ENCODE measurements at regions not wholly inside any gene's neighbourhood (a gene's known extent, or its start where the extent isn't known, plus 50 kb on each side); places are given as distances from the start of the nearest gene placed in this dataset.

DNA sequence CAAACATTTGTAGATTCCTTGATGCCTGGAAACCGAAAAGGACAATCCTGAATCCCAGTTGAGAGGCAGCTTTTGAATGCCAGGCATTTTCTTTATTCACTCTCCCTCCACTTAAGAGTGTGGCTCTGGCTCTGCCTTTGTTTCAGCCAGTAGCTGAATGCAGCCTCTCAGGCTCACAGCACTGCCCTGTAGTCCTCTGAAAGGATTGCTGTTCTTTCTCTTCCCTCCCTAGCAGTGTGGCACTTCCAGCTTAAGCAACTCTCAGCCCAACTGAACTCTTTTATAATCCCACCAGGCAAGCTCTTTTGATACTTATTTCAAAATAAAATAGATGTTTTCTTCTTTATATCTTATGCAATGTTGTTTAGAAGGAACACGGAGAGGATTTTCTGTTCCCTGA is 415.6 kb downstream of the GJA1 start:
- TF ChIP-seq CTCF (IDR thresholded peaks at IDR 0.05; ENCODE audit: low read depth, low read length, missing input control) (no peak), TAF1 (conservative IDR thresholded peaks at IDR 0.05) (no peak), NR2F2 (IDR thresholded peaks at IDR 0.05) (no peak), RXRA (IDR thresholded peaks at IDR 0.05) (no peak), HNF4A (conservative IDR thresholded peaks at IDR 0.05) (no peak), REST (IDR thresholded peaks at IDR 0.05) (no peak), FOXA1 (IDR thresholded peaks at IDR 0.05) (no peak)
- TF ChIP-seq, protein P1, sequence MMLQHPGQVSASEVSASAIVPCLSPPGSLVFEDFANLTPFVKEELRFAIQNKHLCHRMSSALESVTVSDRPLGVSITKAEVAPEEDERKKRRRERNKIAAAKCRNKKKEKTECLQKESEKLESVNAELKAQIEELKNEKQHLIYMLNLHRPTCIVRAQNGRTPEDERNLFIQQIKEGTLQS (IDR thresholded peaks at IDR 0.05), result no peak
- TF ChIP-seq, protein P2, sequence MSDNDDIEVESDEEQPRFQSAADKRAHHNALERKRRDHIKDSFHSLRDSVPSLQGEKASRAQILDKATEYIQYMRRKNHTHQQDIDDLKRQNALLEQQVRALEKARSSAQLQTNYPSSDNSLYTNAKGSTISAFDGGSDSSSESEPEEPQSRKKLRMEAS (IDR thresholded peaks at IDR 0.05), result no peak

All from liver (tissue), 3 donors.